ENCODE measurements at regions not wholly inside any gene's neighbourhood (a gene's known extent, or its start where the extent isn't known, plus 50 kb on each side); places are given as distances from the start of the nearest gene placed in this dataset.
A peak's percentile ranks its signal among the peaks of the same experiment; 100 is the strongest.

DNA sequence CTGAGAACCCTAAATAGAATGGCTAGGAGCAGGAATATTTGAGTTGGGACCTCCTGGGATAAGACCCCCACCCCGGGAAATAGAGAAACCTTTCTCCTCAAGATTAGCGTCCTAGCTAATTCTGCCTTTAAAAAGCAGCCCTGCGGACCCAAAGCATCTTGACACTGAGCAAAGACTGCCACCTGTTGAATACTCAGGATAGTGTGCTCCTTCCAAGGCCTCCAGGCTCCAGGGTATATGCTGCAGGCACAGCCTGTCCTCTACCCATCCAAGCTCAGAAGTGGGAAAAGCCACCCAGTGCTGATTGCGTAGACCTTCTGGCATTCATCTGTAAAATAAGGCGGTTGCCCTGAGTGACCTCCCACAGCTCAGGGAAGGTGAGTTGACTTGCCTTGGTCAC, 456.2 kb upstream of the DYNLRB2 start:
- Histone ChIP-seq H3K4me3 (no peak overlapping the region), H3K9me3 (no peaks in the 10 kb centered on the region), H3K27ac (no peak overlapping the region), H3K27me3 (replicated peaks; ENCODE audit: insufficient read depth) (no peaks in the 10 kb centered on the region), H3K4me1 (replicated peaks) (no peaks in the 10 kb centered on the region), H3K36me3 (no peaks in the 10 kb centered on the region)
- DNase-seq (ENCODE audit: low spot score): peak; percentile 58
- intact Hi-C loops (cut with DNase I): loop anchor here (5.0 kb wide), 2 partner anchors 477 to 1582 kb away; no protein-coding TSS in a partner anchor
- 6% methylated on average over 5 of the region's 5 CpGs for WGBS
- peak; percentile 42 for TF ChIP-seq POLR2AphosphoS5 (IDR thresholded peaks at IDR 0.05)
- TF ChIP-seq, protein P1, sequence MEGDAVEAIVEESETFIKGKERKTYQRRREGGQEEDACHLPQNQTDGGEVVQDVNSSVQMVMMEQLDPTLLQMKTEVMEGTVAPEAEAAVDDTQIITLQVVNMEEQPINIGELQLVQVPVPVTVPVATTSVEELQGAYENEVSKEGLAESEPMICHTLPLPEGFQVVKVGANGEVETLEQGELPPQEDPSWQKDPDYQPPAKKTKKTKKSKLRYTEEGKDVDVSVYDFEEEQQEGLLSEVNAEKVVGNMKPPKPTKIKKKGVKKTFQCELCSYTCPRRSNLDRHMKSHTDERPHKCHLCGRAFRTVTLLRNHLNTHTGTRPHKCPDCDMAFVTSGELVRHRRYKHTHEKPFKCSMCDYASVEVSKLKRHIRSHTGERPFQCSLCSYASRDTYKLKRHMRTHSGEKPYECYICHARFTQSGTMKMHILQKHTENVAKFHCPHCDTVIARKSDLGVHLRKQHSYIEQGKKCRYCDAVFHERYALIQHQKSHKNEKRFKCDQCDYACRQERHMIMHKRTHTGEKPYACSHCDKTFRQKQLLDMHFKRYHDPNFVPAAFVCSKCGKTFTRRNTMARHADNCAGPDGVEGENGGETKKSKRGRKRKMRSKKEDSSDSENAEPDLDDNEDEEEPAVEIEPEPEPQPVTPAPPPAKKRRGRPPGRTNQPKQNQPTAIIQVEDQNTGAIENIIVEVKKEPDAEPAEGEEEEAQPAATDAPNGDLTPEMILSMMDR (IDR thresholded peaks at IDR 0.05): peak; percentile 45 to 75 (median 60)
- TF ChIP-seq POLR2A (IDR thresholded peaks at IDR 0.05): no peak

DNA sequence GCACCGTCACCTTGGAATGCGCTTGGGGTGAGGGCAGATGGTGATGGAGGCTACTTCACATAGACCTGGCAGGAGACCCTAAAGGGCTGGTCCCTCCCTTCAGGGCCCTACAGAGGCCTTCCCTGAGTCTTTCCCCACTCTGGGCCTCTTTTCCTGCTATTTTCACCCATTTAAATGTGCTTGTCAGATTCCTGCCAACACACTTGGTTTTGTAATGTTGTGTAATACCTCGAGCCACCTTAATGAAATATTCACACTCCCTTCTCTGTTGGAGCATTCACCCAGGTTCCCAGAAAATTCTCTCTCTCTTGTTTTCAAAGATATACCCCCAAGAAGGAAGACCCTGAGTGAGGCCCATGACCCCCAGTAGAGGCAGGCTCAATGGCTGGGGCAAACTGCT, 456.6 kb upstream of the DYNLRB2 start:
- intact Hi-C loops (cut with DNase I): loop anchor here (5.0 kb wide), 2 partner anchors 477 to 1582 kb away; no protein-coding TSS in a partner anchor

DNA sequence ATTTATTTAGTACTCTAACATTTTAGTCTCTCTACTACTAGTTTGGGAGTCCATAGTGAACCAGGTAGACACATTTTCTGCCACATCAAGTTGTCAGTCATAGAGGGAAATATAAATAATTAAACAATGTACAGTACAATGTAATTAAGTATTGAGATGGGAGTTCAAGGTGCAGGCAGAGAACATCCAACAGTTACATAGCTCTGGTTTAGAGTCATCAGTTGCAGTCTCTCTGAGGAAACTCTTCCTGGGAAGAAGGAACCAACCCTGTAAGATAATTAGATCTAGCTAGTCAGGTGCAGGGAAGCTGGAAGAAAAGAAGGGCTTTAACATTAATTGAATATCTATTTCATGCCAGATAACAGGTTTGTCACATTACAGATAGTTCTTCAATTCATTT, 457.9 kb upstream of the DYNLRB2 start:
- H3K9me3 ChIP-seq: no peaks in the 10 kb centered on the region
- intact Hi-C loops (cut with DNase I): loop anchor here (5.0 kb wide), 2 partner anchors 476 to 1581 kb away; no protein-coding TSS in a partner anchor

More for the DNA sequence above, 456.6 kb upstream of the DYNLRB2 start:
- no peak for DNase-seq (ENCODE audit: low spot score)
- no peaks in the 10 kb centered on the region for H3K27me3 ChIP-seq (replicated peaks; ENCODE audit: insufficient read depth)
- H3K4me3 ChIP-seq: no peak overlapping the region
- H3K9me3 ChIP-seq: no peaks in the 10 kb centered on the region
- no peaks in the 10 kb centered on the region for H3K4me1 ChIP-seq (replicated peaks)
- TF ChIP-seq POLR2AphosphoS5 (IDR thresholded peaks at IDR 0.05): no peak
- no peak for TF ChIP-seq POLR2A (IDR thresholded peaks at IDR 0.05)
- TF ChIP-seq, protein P1 (IDR thresholded peaks at IDR 0.05): no peak
- WGBS: 89% methylated on average over 3 of the region's 3 CpGs
- H3K27ac ChIP-seq: no peak overlapping the region
- no peaks in the 10 kb centered on the region for H3K36me3 ChIP-seq

DNA sequence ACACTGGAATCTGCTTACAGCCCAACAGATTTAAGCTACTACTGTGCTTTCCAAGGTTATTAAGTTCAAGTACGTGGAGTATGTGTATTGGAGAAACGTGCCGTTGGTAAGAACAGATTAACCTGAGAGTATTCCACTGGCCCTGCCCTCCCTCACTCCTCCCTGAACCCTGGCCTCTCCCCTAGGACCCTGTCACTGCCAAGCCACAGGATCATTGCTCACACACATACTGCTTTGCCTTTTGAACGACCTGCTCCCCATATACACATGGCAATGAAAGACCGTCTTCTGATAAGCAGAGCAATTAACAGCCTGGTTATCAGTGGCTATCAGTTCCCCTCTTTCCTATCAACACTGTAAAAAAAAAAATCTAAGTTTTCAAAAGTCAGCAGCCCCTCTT, 458.9 kb upstream of the DYNLRB2 start:
- Histone ChIP-seq H3K4me1 (replicated peaks) (no peaks in the 10 kb centered on the region), H3K27ac (no peak overlapping the region), H3K9me3 (no peaks in the 10 kb centered on the region), H3K27me3 (replicated peaks; ENCODE audit: insufficient read depth) (no peaks in the 10 kb centered on the region), H3K36me3 (no peaks in the 10 kb centered on the region), H3K4me3 (no peak overlapping the region)
- 90% methylated on average over 5 of the region's 5 CpGs for WGBS
- TF ChIP-seq, protein P1 (IDR thresholded peaks at IDR 0.05): no peak
- TF ChIP-seq POLR2AphosphoS5 (IDR thresholded peaks at IDR 0.05): no peak
- no peak for TF ChIP-seq POLR2A (IDR thresholded peaks at IDR 0.05)
- intact Hi-C loops (cut with DNase I): loop anchor here (5.0 kb wide), 2 partner anchors 475 to 1580 kb away; no protein-coding TSS in a partner anchor
- DNase-seq (ENCODE audit: low spot score): no peak

More for the DNA sequence above, 457.9 kb upstream of the DYNLRB2 start:
- Histone ChIP-seq H3K4me3 (no peak overlapping the region), H3K27me3 (replicated peaks; ENCODE audit: insufficient read depth) (no peaks in the 10 kb centered on the region), H3K36me3 (no peaks in the 10 kb centered on the region), H3K27ac (no peak overlapping the region), H3K4me1 (replicated peaks) (no peaks in the 10 kb centered on the region)
- TF ChIP-seq, protein P1 (IDR thresholded peaks at IDR 0.05): no peak
- TF ChIP-seq POLR2AphosphoS5 (IDR thresholded peaks at IDR 0.05) (no peak), POLR2A (IDR thresholded peaks at IDR 0.05) (no peak)
- DNase-seq (ENCODE audit: low spot score): no peak

DNA sequence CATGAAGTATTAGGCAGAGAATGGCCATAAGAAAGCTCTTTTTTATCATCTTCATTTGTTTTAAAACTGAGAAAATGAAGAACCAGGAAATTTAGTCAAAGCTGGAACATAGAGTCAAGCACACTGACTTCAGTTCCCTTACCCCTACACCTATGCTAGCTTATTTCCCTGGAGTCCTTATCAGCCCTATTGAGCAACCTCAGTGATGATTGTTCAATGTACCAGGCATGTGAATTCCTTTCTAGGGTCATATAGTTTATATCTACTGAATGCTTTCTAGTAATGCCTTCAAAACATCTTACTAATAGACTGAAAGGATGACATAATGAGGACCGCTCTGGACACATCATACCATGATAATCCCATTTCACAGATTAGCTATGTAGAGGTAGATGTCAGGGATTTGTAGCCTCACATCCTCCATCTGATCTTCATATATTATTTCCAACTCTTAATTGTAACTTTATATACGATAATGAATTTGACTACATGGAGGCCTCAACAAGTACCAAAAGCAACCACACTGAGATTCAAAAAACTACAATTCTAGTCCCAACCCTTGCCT, 460.4 kb upstream of the DYNLRB2 start:
- TF ChIP-seq POLR2A (IDR thresholded peaks at IDR 0.05) (no peak), POLR2AphosphoS5 (IDR thresholded peaks at IDR 0.05) (no peak)
- TF ChIP-seq, protein P1 (IDR thresholded peaks at IDR 0.05): no peak
- H3K4me1 ChIP-seq (replicated peaks): no peaks in the 10 kb centered on the region
- H3K4me3 ChIP-seq: no peak overlapping the region
- no peak for DNase-seq (ENCODE audit: low spot score)
- H3K27ac ChIP-seq: no peak overlapping the region
- no peaks in the 10 kb centered on the region for H3K9me3 ChIP-seq
- intact Hi-C loops (cut with DNase I): loop anchor here (5.0 kb wide), 2 partner anchors 473 to 1578 kb away; no protein-coding TSS in a partner anchor
- 100% methylated on average over 2 of the region's 2 CpGs for WGBS
- no peaks in the 10 kb centered on the region for H3K36me3 ChIP-seq
- H3K27me3 ChIP-seq (replicated peaks; ENCODE audit: insufficient read depth): no peaks in the 10 kb centered on the region
